Prostate gland (tissue), 2 donors: ENCODE measurements at regions not wholly inside any gene's neighbourhood (a gene's known extent, or its start where the extent isn't known, plus 50 kb on each side); places are given as distances from the start of the nearest gene placed in this dataset.

ENCODE experiments used
- DNase-seq: peaks from one replicate; pipeline ENCODE4 v3.0.0-alpha.2; 2019; ENCODE audit warnings: low spot score
- H3K27ac ChIP-seq, 2 donors: fragments of 200-600 bp; sonication (generic); 2 replicates each; pipeline ENCODE4 v1.5.1; 2017 to 2019
- H3K27me3 ChIP-seq: fragments of 200-600 bp; sonication (generic); replicated peaks from 2 replicates; pipeline ENCODE4 v1.5.1; 2019; ENCODE audit not compliant: insufficient read depth
- H3K36me3 ChIP-seq, 2 donors: fragments of 200-600 bp; sonication (generic); 1 replicate in 1 of 2; 2 replicates in 1 of 2; pipeline versions ENCODE4 v1.5.1 to v1.8.1; 2017 to 2019
- H3K4me1 ChIP-seq: fragments of 200-600 bp; sonication (generic); replicated peaks from 2 replicates; pipeline ENCODE4 v1.5.1; 2019
- H3K4me3 ChIP-seq, 2 donors: fragments of 200-600 bp; sonication (generic); 2 replicates each; pipeline ENCODE4 v1.5.1; 2017 to 2019
- H3K9me3 ChIP-seq: fragments of 200-600 bp; sonication (generic); 2 replicates; pipeline ENCODE4 v1.5.1; 2017
- CTCF ChIP-seq, 4 experiments: fragments of 200-600 bp in 2 of 4; fragments of 450-650 bp in 2 of 4; sonication (generic) in 2 of 4; IDR thresholded peaks; 1 replicate in 3 of 4; 2 replicates in 1 of 4; pipeline ENCODE4 v1.5.1; 2016 to 2019; ENCODE audit warnings: antibody characterized with exemption in 4 of 4, mild to moderate bottlenecking in 2 of 4, moderate library complexity in 2 of 4
- POLR2A ChIP-seq: fragments of 450-650 bp; IDR thresholded peaks from one replicate; pipeline ENCODE4 v1.6.1; 2016; ENCODE audit warnings: antibody characterized with exemption, mild to moderate bottlenecking
- POLR2AphosphoS5 ChIP-seq: sonication (generic); formaldehyde crosslinking; IDR thresholded peaks from one replicate; pipeline ENCODE4 v1.6.1; 2017; ENCODE audit warnings: antibody characterized with exemption
- WGBS: methylation state at CpG from one replicate; pipeline ENCODE4 v1.1.5; 2018; 5-methylcytosine and 5-hydroxymethylcytosine counted together
- intact Hi-C: fragments of 100-400 bp; cut with DNase I; formaldehyde crosslinking; loops from one replicate; pipeline ENCODE4 v1.14.2; 2022

DNA sequence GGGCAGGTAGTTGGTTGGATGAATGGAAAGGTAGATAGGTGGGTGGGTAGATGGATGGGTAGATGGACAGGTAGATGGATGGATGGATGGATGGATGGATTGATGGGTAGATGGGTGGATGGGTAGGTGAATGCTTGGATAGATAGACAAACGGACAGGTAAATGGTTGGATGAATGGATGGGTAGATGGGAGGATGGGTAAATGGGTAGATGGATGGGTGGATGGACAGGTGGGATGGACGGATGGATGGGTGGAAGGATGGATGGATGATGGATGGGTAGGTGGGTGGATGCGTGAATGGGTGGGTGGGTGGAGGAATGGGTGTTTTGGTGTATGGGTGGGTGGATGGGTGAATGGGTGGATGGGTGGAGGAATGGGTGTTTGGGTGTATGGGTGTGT lies 50.1 kb upstream of the ASAP2 start:
- Histone ChIP-seq H3K27ac (no peak overlapping the region), H3K36me3 (no peaks in the 10 kb centered on the region), H3K4me1 (no peaks in the 10 kb centered on the region), H3K27me3 (no peaks in the 10 kb centered on the region), H3K9me3 (no peaks in the 10 kb centered on the region), H3K4me3 (no peak overlapping the region)
- intact Hi-C loops: no loop called here
- 97% methylated on average over 3 of the region's 3 CpGs for WGBS
- TF ChIP-seq POLR2AphosphoS5: no peak
- no peak for TF ChIP-seq POLR2A
- no peak for TF ChIP-seq CTCF (IDR thresholded peaks at IDR 0.05)
- DNase-seq: no peak

DNA sequence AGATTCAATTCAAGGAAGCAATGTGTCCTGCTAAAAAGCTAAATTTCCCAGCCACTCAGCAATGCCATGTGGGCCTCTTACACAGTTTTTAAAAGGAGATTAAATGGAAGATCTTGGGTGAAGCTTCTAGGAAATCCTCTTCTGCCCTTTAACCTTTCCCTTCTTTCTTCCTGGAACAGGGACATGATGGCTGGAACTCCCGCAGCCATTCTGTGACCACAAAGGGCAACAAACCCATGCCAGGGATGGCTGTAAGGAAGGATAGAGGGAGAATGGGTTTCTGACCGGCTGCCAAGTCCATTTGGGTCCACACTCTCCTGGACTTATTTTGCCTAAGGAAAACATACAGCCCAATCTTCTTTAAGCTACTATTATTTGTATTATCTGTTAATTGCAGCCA lies 52.6 kb upstream of the ASAP2 start:
- Histone ChIP-seq H3K36me3 (no peaks in the 10 kb centered on the region), H3K27me3 (no peaks in the 10 kb centered on the region), H3K4me1 (no peaks in the 10 kb centered on the region), H3K27ac (no peak overlapping the region), H3K4me3 (no peak overlapping the region), H3K9me3 (no peaks in the 10 kb centered on the region)
- DNase-seq: no peak
- whole genome bisulfite sequencing: 92% methylated on average over 2 of the region's 2 CpGs
- intact Hi-C loops: no loop called here
- TF ChIP-seq POLR2AphosphoS5: no peak
- TF ChIP-seq POLR2A: no peak
- no peak for TF ChIP-seq CTCF (IDR thresholded peaks at IDR 0.05)

DNA sequence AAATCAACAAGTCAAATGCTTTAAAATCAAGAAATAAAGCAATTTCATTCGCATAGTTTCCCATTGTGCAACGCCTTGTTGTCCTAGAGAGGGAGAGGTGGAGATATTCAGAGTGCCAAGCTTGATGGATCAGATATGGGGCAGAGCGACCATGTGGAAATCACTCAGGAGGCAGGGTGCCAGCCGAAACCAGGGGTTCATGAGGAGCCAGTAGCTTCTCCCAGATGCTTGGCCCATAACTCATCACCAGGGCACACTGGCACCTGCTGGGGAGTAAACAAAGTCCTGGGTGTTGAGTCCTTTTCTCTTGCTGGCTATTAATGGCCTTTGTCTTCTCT lies 53.0 kb upstream of the ASAP2 start:
- H3K4me3 ChIP-seq: no peak overlapping the region
- H3K9me3 ChIP-seq: no peaks in the 10 kb centered on the region
- H3K27ac ChIP-seq: no peak overlapping the region
- no peaks in the 10 kb centered on the region for H3K27me3 ChIP-seq
- H3K36me3 ChIP-seq: no peaks in the 10 kb centered on the region
- intact Hi-C loops: no loop called here
- TF ChIP-seq POLR2AphosphoS5 (no peak), POLR2A (no peak), CTCF (IDR thresholded peaks at IDR 0.05) (no peak)
- DNase-seq: no peak
- no peaks in the 10 kb centered on the region for H3K4me1 ChIP-seq
- 57% methylated on average over 4 of the region's 4 CpGs for WGBS

- 12% methylated on average over 17 of the region's 17 CpGs for WGBS
- Histone ChIP-seq H3K4me3 (no peak overlapping the region), H3K27me3 (no peaks in the 10 kb centered on the region), H3K36me3 (no peaks in the 10 kb centered on the region), H3K27ac (no peak overlapping the region), H3K4me1 (no peaks in the 10 kb centered on the region), H3K9me3 (no peaks in the 10 kb centered on the region)
- intact Hi-C loops: no loop called here
- TF ChIP-seq CTCF (IDR thresholded peaks at IDR 0.05) (no peak), POLR2A (no peak), POLR2AphosphoS5 (no peak)
- DNase-seq: no peak
Observed at GRCh38 chr2:9152975-9153642, 53.5 kb upstream of the ASAP2 start.

GRCh38 chr2:9150906-9151305 lies 55.7 kb upstream of the ASAP2 start:
- WGBS: 98% methylated on average over 12 of the region's 13 CpGs
- DNase-seq: no peak
- no peak overlapping the region for H3K4me3 ChIP-seq
- intact Hi-C loops: no loop called here
- peaks cover 2% of the 10 kb centered on the region for H3K27me3 ChIP-seq
- H3K9me3 ChIP-seq: no peaks in the 10 kb centered on the region
- H3K4me1 ChIP-seq: no peaks in the 10 kb centered on the region
- TF ChIP-seq POLR2AphosphoS5 (no peak), CTCF (IDR thresholded peaks at IDR 0.05) (no peak), POLR2A (no peak)
- no peaks in the 10 kb centered on the region for H3K36me3 ChIP-seq
- no peak overlapping the region for H3K27ac ChIP-seq
